GM18861 (cell line): ENCODE measurements at regions not wholly inside any gene's neighbourhood (a gene's known extent, or its start where the extent isn't known, plus 50 kb on each side); places are given as distances from the start of the nearest gene placed in this dataset.

Experiments
- ATAC-seq: cut with Tn5 transposase; IDR thresholded peaks from one replicate; pipeline ENCODE4 v1.9.1; 2021; ENCODE audit not compliant: unreplicated experiment

GRCh38 chr18:39675906-39676305 lies 2110.3 kb upstream of the CELF4 start:
- ATAC-seq = no peak

- no peak for ATAC-seq
These were observed 2109.8 kb upstream of the CELF4 start for GRCh38 chr18:39675368-39675767.

- no peak for ATAC-seq
These were observed 2106.6 kb upstream of the CELF4 start for GRCh38 chr18:39672171-39672570.

GRCh38 chr18:39667905-39668304 lies 2102.3 kb upstream of the CELF4 start:
- ATAC-seq = no peak

- no peak for ATAC-seq
These were observed 2100.9 kb upstream of the CELF4 start for GRCh38 chr18:39666541-39666940.

GRCh38 chr18:39661856-39662366 lies 2096.3 kb upstream of the CELF4 start:
- ATAC-seq = no peak

GRCh38 chr18:39660141-39660540 lies 2094.5 kb upstream of the CELF4 start:
- ATAC-seq = no peak

GRCh38 chr18:39655341-39655740 lies 2089.7 kb upstream of the CELF4 start:
- no peak for ATAC-seq

- ATAC-seq = no peak
These were observed 2087.6 kb upstream of the CELF4 start for GRCh38 chr18:39653221-39653620.

GRCh38 chr18:39648616-39649015 lies 2083.0 kb upstream of the CELF4 start:
- no peak for ATAC-seq

GRCh38 chr18:39647627-39648534 lies 2082.3 kb upstream of the CELF4 start:
- no peak for ATAC-seq

GRCh38 chr18:39638224-39638623 lies 2072.6 kb upstream of the CELF4 start:
- ATAC-seq = no peak

GRCh38 chr18:39636931-39637330 lies 2071.3 kb upstream of the CELF4 start:
- no peak for ATAC-seq

- no peak for ATAC-seq
These were observed 2070.4 kb upstream of the CELF4 start for GRCh38 chr18:39635966-39636365.

GRCh38 chr18:39635192-39635591 lies 2069.6 kb upstream of the CELF4 start:
- no peak for ATAC-seq

- ATAC-seq = no peak
These were observed 2062.3 kb upstream of the CELF4 start for GRCh38 chr18:39627936-39628335.

GRCh38 chr18:39624961-39625360 lies 2059.4 kb upstream of the CELF4 start:
- no peak for ATAC-seq

- ATAC-seq = no peak
These were observed 2056.8 kb upstream of the CELF4 start for GRCh38 chr18:39622431-39622830.

GRCh38 chr18:39620551-39621168 lies 2055.1 kb upstream of the CELF4 start:
- no peak for ATAC-seq

GRCh38 chr18:39618265-39619003 lies 2052.8 kb upstream of the CELF4 start:
- ATAC-seq = no peak

- no peak for ATAC-seq
These were observed 2045.9 kb upstream of the CELF4 start for GRCh38 chr18:39611381-39612100.
